Breast epithelium (tissue), 3 donors: ENCODE measurements at regions not wholly inside any gene's neighbourhood (a gene's known extent, or its start where the extent isn't known, plus 50 kb on each side); places are given as distances from the start of the nearest gene placed in this dataset.

Experiments
- POLR2A ChIP-seq: fragments of 450-650 bp; IDR thresholded peaks from one replicate; pipeline ENCODE4 v1.6.1; 2016; ENCODE audit warnings: antibody characterized with exemption, mild to moderate bottlenecking, moderate library complexity
- POLR2AphosphoS5 ChIP-seq, 3 donors: sonication (generic); formaldehyde crosslinking; IDR thresholded peaks; one replicate each; pipeline ENCODE4 v1.6.1; 2017; ENCODE audit warnings: antibody characterized with exemption in 3 of 3
- TF ChIP-seq, protein P1 (sequence below), 3 donors: fragments of 450-650 bp; IDR thresholded peaks; one replicate each; pipeline ENCODE4 v1.5.1; 2016 to 2017; ENCODE audit warnings: antibody characterized with exemption in 3 of 3, mild to moderate bottlenecking in 3 of 3, moderate library complexity in 3 of 3

DNA sequence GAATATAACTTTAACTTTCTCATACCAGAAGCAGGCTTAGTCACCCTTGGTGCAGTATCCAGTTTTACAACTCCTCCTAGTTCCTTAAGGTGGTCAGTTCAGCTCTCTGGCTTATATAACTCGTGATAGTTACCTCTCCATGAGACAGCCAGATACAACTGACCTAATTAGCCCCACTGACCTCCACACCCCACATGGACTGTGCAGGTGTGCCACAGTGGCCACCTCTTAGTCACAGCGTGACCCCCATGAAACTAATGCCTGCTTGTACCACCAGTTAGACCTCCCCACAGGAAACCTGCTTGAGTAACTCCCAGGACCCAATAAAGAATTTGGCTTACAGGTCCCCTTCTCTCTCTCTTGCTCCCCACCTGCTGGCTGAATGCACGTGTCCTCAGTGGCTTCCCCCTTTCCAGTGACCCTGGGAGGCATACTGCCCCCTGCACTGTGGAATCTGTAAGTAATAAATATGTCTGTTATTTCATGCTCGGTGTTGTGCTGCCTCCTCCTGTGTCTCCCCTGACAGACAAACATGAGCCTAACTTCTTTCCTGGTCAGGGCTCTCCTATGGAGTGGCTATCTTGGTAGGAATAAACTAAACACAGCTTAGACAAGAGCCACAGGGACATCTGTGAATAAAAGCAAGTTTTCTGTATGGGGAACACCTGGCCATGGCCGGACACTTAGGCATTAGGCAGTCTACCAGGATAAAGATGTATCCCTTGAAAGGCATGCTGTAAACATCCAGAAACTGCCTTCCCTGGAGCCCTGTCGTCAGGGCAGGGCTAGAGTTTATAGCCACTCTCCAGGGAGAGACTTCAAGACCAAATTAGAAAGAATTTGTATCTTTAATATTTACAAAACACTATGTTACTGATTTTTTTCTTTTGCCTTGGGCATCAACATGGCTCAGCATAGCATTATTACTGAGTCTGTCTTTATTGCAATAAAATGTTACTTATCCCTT, 209.7 kb upstream of the BOD1L1 start:
- TF ChIP-seq POLR2AphosphoS5 (IDR thresholded peaks at IDR 0.05), result no peak
- TF ChIP-seq, protein P1, sequence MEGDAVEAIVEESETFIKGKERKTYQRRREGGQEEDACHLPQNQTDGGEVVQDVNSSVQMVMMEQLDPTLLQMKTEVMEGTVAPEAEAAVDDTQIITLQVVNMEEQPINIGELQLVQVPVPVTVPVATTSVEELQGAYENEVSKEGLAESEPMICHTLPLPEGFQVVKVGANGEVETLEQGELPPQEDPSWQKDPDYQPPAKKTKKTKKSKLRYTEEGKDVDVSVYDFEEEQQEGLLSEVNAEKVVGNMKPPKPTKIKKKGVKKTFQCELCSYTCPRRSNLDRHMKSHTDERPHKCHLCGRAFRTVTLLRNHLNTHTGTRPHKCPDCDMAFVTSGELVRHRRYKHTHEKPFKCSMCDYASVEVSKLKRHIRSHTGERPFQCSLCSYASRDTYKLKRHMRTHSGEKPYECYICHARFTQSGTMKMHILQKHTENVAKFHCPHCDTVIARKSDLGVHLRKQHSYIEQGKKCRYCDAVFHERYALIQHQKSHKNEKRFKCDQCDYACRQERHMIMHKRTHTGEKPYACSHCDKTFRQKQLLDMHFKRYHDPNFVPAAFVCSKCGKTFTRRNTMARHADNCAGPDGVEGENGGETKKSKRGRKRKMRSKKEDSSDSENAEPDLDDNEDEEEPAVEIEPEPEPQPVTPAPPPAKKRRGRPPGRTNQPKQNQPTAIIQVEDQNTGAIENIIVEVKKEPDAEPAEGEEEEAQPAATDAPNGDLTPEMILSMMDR (IDR thresholded peaks at IDR 0.05), result no peak
- no peak for TF ChIP-seq POLR2A
